Neural progenitor cell (in vitro differentiated cells): ENCODE measurements at regions not wholly inside any gene's neighbourhood (a gene's known extent, or its start where the extent isn't known, plus 50 kb on each side); places are given as distances from the start of the nearest gene placed in this dataset.

ENCODE experiments used
- DNase-seq: peaks from one replicate; pipeline ENCODE4 v3.0.0-alpha.2; 2016; ENCODE audit warnings: low spot score
- H2AFZ ChIP-seq: fragments of 200-600 bp; sonication (generic); replicated peaks from 2 replicates; pipeline ENCODE4 v1.6.1; 2016; ENCODE audit warnings: antibody characterized with exemption
- H3F3A ChIP-seq: fragments of 200-600 bp; sonication (generic); 2 replicates; pipeline ENCODE4 v1.6.1; 2016; ENCODE audit warnings: antibody characterized with exemption, low read depth
- H3K27ac ChIP-seq: fragments of 200-600 bp; sonication (generic); 2 replicates; pipeline ENCODE4 v1.5.1; 2016; ENCODE audit warnings: mild to moderate bottlenecking
- H3K27me3 ChIP-seq: fragments of 200-600 bp; sonication (generic); 2 replicates; pipeline ENCODE4 v1.6.1; 2016; ENCODE audit warnings: mild to moderate bottlenecking, moderate library complexity
- H3K36me3 ChIP-seq: fragments of 200-600 bp; sonication (generic); 2 replicates; pipeline ENCODE4 v1.5.1; 2016
- H3K4me1 ChIP-seq: fragments of 200-600 bp; sonication (generic); 2 replicates; pipeline ENCODE4 v1.6.1; 2016; ENCODE audit warnings: mixed run types
- H3K4me2 ChIP-seq: fragments of 200-600 bp; sonication (generic); 2 replicates; pipeline ENCODE4 v1.6.1; 2016
- H3K4me3 ChIP-seq: fragments of 200-600 bp; sonication (generic); 2 replicates; pipeline ENCODE4 v1.5.1; 2016
- H3K79me2 ChIP-seq: fragments of 200-600 bp; sonication (generic); 2 replicates; pipeline ENCODE4 v1.6.1; 2016; ENCODE audit warnings: low read depth
- H3K9ac ChIP-seq: fragments of 200-600 bp; sonication (generic); 2 replicates; pipeline ENCODE4 v1.6.1; 2016
- H3K9me3 ChIP-seq: fragments of 200-600 bp; sonication (generic); 2 replicates; pipeline ENCODE4 v1.5.1; 2016; ENCODE audit warnings: low read depth
- H4K20me1 ChIP-seq: fragments of 200-600 bp; sonication (generic); 2 replicates; pipeline ENCODE4 v1.6.1; 2016; ENCODE audit warnings: low read depth
- H3K27ac Mint-ChIP-seq: 3 replicates; pipeline ENCODE4 v1.8.0; 2021; ENCODE audit warnings: mixed read lengths
- H3K27me3 Mint-ChIP-seq: 2 replicates; pipeline ENCODE4 v1.8.0; 2022; ENCODE audit warnings: low read depth, mild to moderate bottlenecking, inconsistent platforms, moderate library complexity, mixed read lengths; ENCODE audit not compliant: insufficient read depth
- H3K36me3 Mint-ChIP-seq: 3 replicates; pipeline ENCODE4 v1.8.0; 2021; ENCODE audit warnings: mixed read lengths
- H3K4me1 Mint-ChIP-seq: 3 replicates; pipeline ENCODE4 v1.8.0; 2021; ENCODE audit warnings: mixed read lengths
- H3K4me3 Mint-ChIP-seq: 3 replicates; pipeline ENCODE4 v1.8.0; 2021; ENCODE audit warnings: mild to moderate bottlenecking, moderate library complexity, mixed read lengths
- H3K9me3 Mint-ChIP-seq: 3 replicates; pipeline ENCODE4 v1.8.0; 2020; ENCODE audit warnings: mixed read lengths
- EZH2 ChIP-seq: fragments of 200-600 bp; sonication (generic); IDR thresholded peaks from 2 replicates; pipeline ENCODE4 v1.6.1; 2017; ENCODE audit warnings: antibody characterized with exemption, mild to moderate bottlenecking, moderate library complexity
- EZH2phosphoT487 ChIP-seq: fragments of 200-600 bp; sonication (generic); IDR thresholded peaks from 2 replicates; pipeline ENCODE4 v1.6.1; 2017; ENCODE audit warnings: antibody characterized with exemption
- TF ChIP-seq, protein P1 (sequence below): fragments of 200-600 bp; sonication (generic); IDR thresholded peaks from 2 replicates; pipeline ENCODE4 v1.5.1; 2017; ENCODE audit warnings: antibody characterized with exemption, mild to moderate bottlenecking

DNA sequence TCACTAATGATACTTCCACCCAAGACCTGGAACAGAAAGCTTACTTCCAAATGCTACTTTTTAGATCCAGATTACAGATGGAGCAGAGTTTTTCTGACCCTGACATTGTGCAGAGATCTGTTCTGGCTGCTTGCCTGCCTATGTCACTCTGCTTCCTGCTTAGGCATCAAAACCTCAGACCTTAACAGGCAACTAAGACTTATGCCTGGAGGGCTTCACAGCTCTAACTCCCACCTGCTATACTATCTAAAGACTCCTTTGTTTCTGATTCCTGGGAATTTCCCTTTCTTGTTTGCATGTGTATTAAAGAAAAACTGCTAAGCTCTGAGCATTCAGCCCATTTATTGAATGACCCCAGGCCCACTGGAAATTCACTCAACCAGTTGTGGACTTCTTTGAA, 157.4 kb upstream of the NPHP3 start:
- Histone ChIP-seq H4K20me1 (no peaks in the 10 kb centered on the region), H2AFZ (no peak overlapping the region), H3K9me3 (no peaks in the 10 kb centered on the region), H3K4me3 (no peak overlapping the region), H3F3A (no peaks in the 10 kb centered on the region), H3K27me3 (no peaks in the 10 kb centered on the region), H3K79me2 (no peaks in the 10 kb centered on the region), H3K9ac (no peak overlapping the region), H3K36me3 (no peaks in the 10 kb centered on the region), H3K4me1 (peaks cover 6% of the 10 kb centered on the region), H3K27ac (no peak overlapping the region), H3K4me2 (no peak overlapping the region)
- Mint-ChIP-seq H3K27me3 (peaks cover 2% of the 10 kb centered on the region), H3K27ac (no peak overlapping the region), H3K36me3 (no peaks in the 10 kb centered on the region), H3K4me1 (no peaks in the 10 kb centered on the region), H3K4me3 (no peak overlapping the region), H3K9me3 (no peaks in the 10 kb centered on the region)
- TF ChIP-seq EZH2 (no peak), EZH2phosphoT487 (no peak)
- TF ChIP-seq, protein P1, sequence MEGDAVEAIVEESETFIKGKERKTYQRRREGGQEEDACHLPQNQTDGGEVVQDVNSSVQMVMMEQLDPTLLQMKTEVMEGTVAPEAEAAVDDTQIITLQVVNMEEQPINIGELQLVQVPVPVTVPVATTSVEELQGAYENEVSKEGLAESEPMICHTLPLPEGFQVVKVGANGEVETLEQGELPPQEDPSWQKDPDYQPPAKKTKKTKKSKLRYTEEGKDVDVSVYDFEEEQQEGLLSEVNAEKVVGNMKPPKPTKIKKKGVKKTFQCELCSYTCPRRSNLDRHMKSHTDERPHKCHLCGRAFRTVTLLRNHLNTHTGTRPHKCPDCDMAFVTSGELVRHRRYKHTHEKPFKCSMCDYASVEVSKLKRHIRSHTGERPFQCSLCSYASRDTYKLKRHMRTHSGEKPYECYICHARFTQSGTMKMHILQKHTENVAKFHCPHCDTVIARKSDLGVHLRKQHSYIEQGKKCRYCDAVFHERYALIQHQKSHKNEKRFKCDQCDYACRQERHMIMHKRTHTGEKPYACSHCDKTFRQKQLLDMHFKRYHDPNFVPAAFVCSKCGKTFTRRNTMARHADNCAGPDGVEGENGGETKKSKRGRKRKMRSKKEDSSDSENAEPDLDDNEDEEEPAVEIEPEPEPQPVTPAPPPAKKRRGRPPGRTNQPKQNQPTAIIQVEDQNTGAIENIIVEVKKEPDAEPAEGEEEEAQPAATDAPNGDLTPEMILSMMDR = no peak
- no peak for DNase-seq

DNA sequence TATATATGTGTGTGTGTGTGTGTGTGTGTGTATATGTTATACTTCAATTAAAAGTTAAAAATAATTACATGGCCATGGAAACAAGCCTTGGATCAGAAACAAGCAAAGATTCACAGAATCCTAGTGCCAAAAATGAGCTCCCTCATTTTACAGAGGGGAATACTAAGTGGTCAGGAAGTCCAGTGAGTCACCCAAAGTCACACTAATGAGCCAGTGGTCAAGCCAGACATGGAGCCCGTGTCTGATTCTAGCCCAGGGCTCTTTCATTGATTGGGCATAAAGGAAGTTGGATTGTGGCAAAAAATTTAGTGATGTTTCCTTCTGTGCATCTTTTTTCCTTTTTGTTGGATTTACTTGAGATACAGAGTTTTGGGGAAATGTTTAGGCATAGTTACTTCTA, 152.5 kb upstream of the NPHP3 start:
- Histone ChIP-seq H3K9me3 (no peaks in the 10 kb centered on the region), H2AFZ (no peak overlapping the region), H3F3A (no peaks in the 10 kb centered on the region), H3K4me3 (no peak overlapping the region), H3K4me2 (no peak overlapping the region), H3K4me1 (peaks cover 16% of the 10 kb centered on the region), H3K27me3 (no peaks in the 10 kb centered on the region), H3K9ac (no peak overlapping the region), H3K79me2 (no peaks in the 10 kb centered on the region), H3K36me3 (no peaks in the 10 kb centered on the region), H4K20me1 (no peaks in the 10 kb centered on the region), H3K27ac (no peak overlapping the region)
- Mint-ChIP-seq H3K27ac (no peak overlapping the region), H3K4me1 (peaks cover 3% of the 10 kb centered on the region), H3K27me3 (peaks cover 2% of the 10 kb centered on the region), H3K36me3 (no peaks in the 10 kb centered on the region), H3K4me3 (no peak overlapping the region), H3K9me3 (no peaks in the 10 kb centered on the region)
- no peak for DNase-seq
- TF ChIP-seq EZH2phosphoT487 (no peak), EZH2 (no peak)
- TF ChIP-seq, protein P1 = no peak

DNA sequence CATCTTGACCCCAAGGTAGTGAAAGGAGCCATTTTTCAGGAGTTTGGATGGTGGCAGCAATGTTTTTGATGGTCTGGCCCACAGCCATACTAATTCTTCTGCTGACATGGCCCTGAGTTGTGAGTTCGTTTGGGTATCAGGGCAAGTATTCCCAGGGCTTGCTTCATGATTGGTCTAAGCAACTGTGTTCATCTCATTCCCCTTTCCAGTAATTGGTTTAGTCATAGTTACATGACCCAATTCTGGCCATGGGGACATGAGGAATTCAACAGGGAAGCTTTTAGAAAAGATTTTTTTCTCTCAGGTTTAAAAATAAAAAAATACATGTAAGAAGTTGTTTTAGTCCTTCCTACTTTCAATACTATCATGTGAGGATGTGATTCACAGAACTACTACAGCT, 150.5 kb upstream of the NPHP3 start:
- Mint-ChIP-seq H3K36me3 (no peaks in the 10 kb centered on the region), H3K27me3 (peaks cover 3% of the 10 kb centered on the region), H3K4me3 (no peak overlapping the region), H3K27ac (no peak overlapping the region), H3K4me1 (peaks cover 3% of the 10 kb centered on the region), H3K9me3 (no peaks in the 10 kb centered on the region)
- Histone ChIP-seq H2AFZ (no peak overlapping the region), H3K4me2 (no peak overlapping the region), H3K9ac (no peak overlapping the region), H3F3A (no peaks in the 10 kb centered on the region), H4K20me1 (no peaks in the 10 kb centered on the region), H3K27ac (no peak overlapping the region), H3K27me3 (no peaks in the 10 kb centered on the region), H3K4me1 (peaks cover 13% of the 10 kb centered on the region), H3K79me2 (no peaks in the 10 kb centered on the region), H3K9me3 (no peaks in the 10 kb centered on the region), H3K36me3 (no peaks in the 10 kb centered on the region), H3K4me3 (no peak overlapping the region)
- no peak for DNase-seq
- TF ChIP-seq, protein P1 = no peak
- TF ChIP-seq EZH2phosphoT487 (no peak), EZH2 (no peak)
